ENCODE measurements at regions not wholly inside any gene's neighbourhood (a gene's known extent, or its start where the extent isn't known, plus 50 kb on each side); places are given as distances from the start of the nearest gene placed in this dataset.

- no peak for TF ChIP-seq HDAC1 (IDR thresholded peaks at IDR 0.05)
- TF ChIP-seq TEAD2 (tag; IDR thresholded peaks at IDR 0.05) = no peak
- TF ChIP-seq NR3C1 (CRISPR knock-in tag; IDR thresholded peaks at IDR 0.05) = no peak
- TF ChIP-seq NFATC3 (IDR thresholded peaks at IDR 0.05) = no peak
- TF ChIP-seq NCOA1 (IDR thresholded peaks at IDR 0.05; ENCODE audit: low read depth) = no peak
- TF ChIP-seq KAT2B (IDR thresholded peaks at IDR 0.05; ENCODE audit: low read depth, low read length) = no peak
- TF ChIP-seq TAL1 (IDR thresholded peaks at IDR 0.05) = no peak
- TF ChIP-seq SLC30A9 (CRISPR knock-in tag; IDR thresholded peaks at IDR 0.05) = no peak
- TF ChIP-seq EGR1 (conservative IDR thresholded peaks at IDR 0.05) = no peak
- TF ChIP-seq HES1 (IDR thresholded peaks at IDR 0.05; ENCODE audit: low read depth) = no peak
- no peak for TF ChIP-seq U2AF2 (optimal IDR thresholded peaks at IDR 0.05; ENCODE audit: low read depth, low read length)
- no peak for TF ChIP-seq GTF2E2 (tag; IDR thresholded peaks at IDR 0.05)
- POLR2A ChIA-PET = no interaction called here
- Histone ChIP-seq H2AFZ (ENCODE audit: low read depth, low read length) (no peak overlapping the region), H3K4me2 (ENCODE audit: insufficient read depth, low read length) (no peak overlapping the region), H3K9me1 (ENCODE audit: control insufficient read depth, insufficient read depth, low read length) (no peaks in the 10 kb centered on the region), H3K9me3 (replicated peaks; ENCODE audit: control insufficient read depth, insufficient read depth, low read depth, low read length) (no peaks in the 10 kb centered on the region), H3K4me1 (replicated peaks in 1 of 2; ENCODE audit: control insufficient read depth in 2 of 2, insufficient read depth in 2 of 2, low read length in 2 of 2) (no peaks in the 10 kb centered on the region), H3K27ac (ENCODE audit: extremely low read depth, low read depth, low read length) (no peak overlapping the region), H3K36me3 (ENCODE audit: control insufficient read depth, insufficient read depth, low read length) (no peaks in the 10 kb centered on the region), H3K4me3 (no peak overlapping the region), H3K9ac (ENCODE audit: insufficient read depth in 1 of 2, low read depth in 2 of 2, low read length in 2 of 2) (no peak overlapping the region), H4K20me1 (replicated peaks; ENCODE audit: control insufficient read depth, insufficient read depth, low read length) (no peaks in the 10 kb centered on the region), H3K79me2 (ENCODE audit: control insufficient read depth, insufficient read depth, low read length) (no peaks in the 10 kb centered on the region), H3K27me3 (ENCODE audit: control insufficient read depth in 2 of 2, insufficient read depth in 2 of 2, low read length in 2 of 2) (no peaks in the 10 kb centered on the region)
- CTCF ChIA-PET (ENCODE audit: low intra/inter-chr PET ratio) = no interaction called here
- intact Hi-C loops (cut with micrococcal nuclease) (no loop called here), in situ Hi-C loops (cut with MboI) (no loop called here)
- FAIRE-seq = no peak
- no peak for ATAC-seq
- WGBS (ENCODE audit: insufficient coverage, low coverage, missing lambda C conversion rate) = 0% methylated on average over 4 of the region's 4 CpGs
- BruUV-seq (replicated peaks) = no TSS peak
- DNase-seq (ENCODE audit: extremely low read depth in 1 of 4, low spot score in 3 of 4) = no peak
These were observed 320.9 kb upstream of the ONECUT1 start for GRCh38 chr15:53110999-53111398.
